Hepatocyte (in vitro differentiated cells): ENCODE measurements at regions not wholly inside any gene's neighbourhood (a gene's known extent, or its start where the extent isn't known, plus 50 kb on each side); places are given as distances from the start of the nearest gene placed in this dataset.

ENCODE experiments used
- DNase-seq: peaks from one replicate; pipeline ENCODE4 v3.0.0-alpha.2; 2016; ENCODE audit warnings: low spot score
- H2AFZ ChIP-seq: fragments of 200-600 bp; sonication (generic); 2 replicates; pipeline ENCODE4 v1.6.0; 2016; ENCODE audit warnings: antibody characterized with exemption, mild to moderate bottlenecking
- H3K27ac ChIP-seq: fragments of 200-600 bp; sonication (generic); 2 replicates; pipeline ENCODE4 v1.5.1; 2016; ENCODE audit warnings: mild to moderate bottlenecking
- H3K27me3 ChIP-seq: fragments of 200-600 bp; sonication (generic); 2 replicates; pipeline ENCODE4 v1.6.1; 2016
- H3K36me3 ChIP-seq: fragments of 200-600 bp; sonication (generic); replicated peaks from 2 replicates; pipeline ENCODE4 v1.5.1; 2016; ENCODE audit warnings: low read depth; ENCODE audit not compliant: insufficient read depth
- H3K4me1 ChIP-seq: fragments of 200-600 bp; sonication (generic); 2 replicates; pipeline ENCODE4 v1.5.1; 2016; ENCODE audit warnings: mild to moderate bottlenecking, moderate library complexity; ENCODE audit not compliant: insufficient read depth
- H3K4me2 ChIP-seq: fragments of 200-600 bp; sonication (generic); 2 replicates; pipeline ENCODE4 v1.6.0; 2016
- H3K4me3 ChIP-seq: fragments of 200-600 bp; sonication (generic); 2 replicates; pipeline ENCODE4 v1.5.1; 2016; ENCODE audit warnings: mild to moderate bottlenecking
- H3K79me2 ChIP-seq: fragments of 200-600 bp; sonication (generic); 2 replicates; pipeline ENCODE4 v1.6.0; 2017; ENCODE audit warnings: mild to moderate bottlenecking
- H3K9me2 ChIP-seq: fragments of 200-600 bp; sonication (generic); replicated peaks from 2 replicates; pipeline ENCODE4 v1.6.0; 2017; ENCODE audit warnings: mild to moderate bottlenecking; ENCODE audit not compliant: insufficient read depth
- H3K9me3 ChIP-seq: fragments of 200-600 bp; sonication (generic); 2 replicates; pipeline ENCODE4 v1.5.1; 2016; ENCODE audit warnings: low read depth, mild to moderate bottlenecking
- H4K20me1 ChIP-seq: fragments of 200-600 bp; sonication (generic); 2 replicates; pipeline ENCODE4 v1.6.0; 2016; ENCODE audit warnings: mild to moderate bottlenecking; ENCODE audit not compliant: insufficient read depth, poor library complexity, severe bottlenecking
- CTCF ChIP-seq: fragments of 200-600 bp; sonication (generic); IDR thresholded peaks from 2 replicates; pipeline ENCODE4 v1.5.1; 2016; ENCODE audit warnings: antibody characterized with exemption, mild to moderate bottlenecking; ENCODE audit not compliant: poor library complexity
- EZH2 ChIP-seq: fragments of 200-600 bp; sonication (generic); IDR thresholded peaks from 2 replicates; pipeline ENCODE4 v1.6.1; 2016; ENCODE audit warnings: antibody characterized with exemption, mild to moderate bottlenecking, borderline replicate concordance
- EZH2phosphoT487 ChIP-seq: fragments of 200-600 bp; sonication (generic); IDR thresholded peaks from one replicate; pipeline ENCODE4 v1.6.1; 2018; ENCODE audit warnings: antibody characterized with exemption, mild to moderate bottlenecking, low read depth, moderate library complexity; ENCODE audit not compliant: unreplicated experiment, severe bottlenecking
- WGBS: methylation state at CpG from one replicate; pipeline ENCODE4 v1.1.6; 2016; ENCODE audit warnings: low lambda C conversion rate; ENCODE audit errors: missing lambda C conversion rate; 5-methylcytosine and 5-hydroxymethylcytosine counted together

GRCh38 chr10:46169736-46170135, 117.1 kb upstream of the ANTXRL start:
- Histone ChIP-seq H2AFZ (no peak overlapping the region), H3K4me3 (no peak overlapping the region), H3K4me2 (no peak overlapping the region), H3K27ac (no peak overlapping the region), H3K4me1 (no peaks in the 10 kb centered on the region), H3K27me3 (no peaks in the 10 kb centered on the region), H3K9me2 (no peaks in the 10 kb centered on the region), H3K9me3 (peaks cover 6% of the 10 kb centered on the region), H3K36me3 (no peaks in the 10 kb centered on the region), H3K79me2 (no peaks in the 10 kb centered on the region), H4K20me1 (no peaks in the 10 kb centered on the region)
- no peak for DNase-seq
- TF ChIP-seq CTCF, result no peak
- TF ChIP-seq EZH2, result no peak
- no peak for TF ChIP-seq EZH2phosphoT487

GRCh38 chr10:46170789-46171188, 116.0 kb upstream of the ANTXRL start:
- Histone ChIP-seq H3K9me2 (no peaks in the 10 kb centered on the region), H3K36me3 (no peaks in the 10 kb centered on the region), H3K4me2 (no peak overlapping the region), H3K4me3 (no peak overlapping the region), H4K20me1 (no peaks in the 10 kb centered on the region), H2AFZ (no peak overlapping the region), H3K27me3 (no peaks in the 10 kb centered on the region), H3K27ac (no peak overlapping the region), H3K9me3 (peaks cover 6% of the 10 kb centered on the region), H3K79me2 (no peaks in the 10 kb centered on the region), H3K4me1 (no peaks in the 10 kb centered on the region)
- WGBS, result 91% methylated on average over 1 of the region's 1 CpG
- TF ChIP-seq CTCF (no peak), EZH2 (no peak), EZH2phosphoT487 (no peak)
- no peak for DNase-seq

GRCh38 chr10:46171661-46172060, 115.1 kb upstream of the ANTXRL start:
- no peak overlapping the region for H2AFZ ChIP-seq
- H3K9me3 ChIP-seq, result peaks cover 6% of the 10 kb centered on the region
- no peaks in the 10 kb centered on the region for H3K9me2 ChIP-seq
- no peaks in the 10 kb centered on the region for H3K4me1 ChIP-seq
- no peak for DNase-seq
- H4K20me1 ChIP-seq, result no peaks in the 10 kb centered on the region
- H3K79me2 ChIP-seq, result no peaks in the 10 kb centered on the region
- H3K27me3 ChIP-seq, result no peaks in the 10 kb centered on the region
- no peak overlapping the region for H3K4me3 ChIP-seq
- H3K4me2 ChIP-seq, result no peak overlapping the region
- TF ChIP-seq CTCF (no peak), EZH2phosphoT487 (no peak), EZH2 (no peak)
- no peaks in the 10 kb centered on the region for H3K36me3 ChIP-seq
- H3K27ac ChIP-seq, result no peak overlapping the region
- 58% methylated on average over 3 of the region's 3 CpGs for WGBS

GRCh38 chr10:46175296-46175695, 111.5 kb upstream of the ANTXRL start:
- DNase-seq, result no peak
- no peaks in the 10 kb centered on the region for H3K36me3 ChIP-seq
- no peak overlapping the region for H3K27ac ChIP-seq
- no peaks in the 10 kb centered on the region for H3K9me3 ChIP-seq
- no peak overlapping the region for H3K4me3 ChIP-seq
- no peak for TF ChIP-seq EZH2phosphoT487
- no peak for TF ChIP-seq CTCF
- TF ChIP-seq EZH2, result no peak
- no peaks in the 10 kb centered on the region for H3K27me3 ChIP-seq
- H3K4me1 ChIP-seq, result no peaks in the 10 kb centered on the region
- H3K4me2 ChIP-seq, result no peak overlapping the region
- no peaks in the 10 kb centered on the region for H3K9me2 ChIP-seq
- no peak overlapping the region for H2AFZ ChIP-seq
- no peaks in the 10 kb centered on the region for H4K20me1 ChIP-seq
- H3K79me2 ChIP-seq, result no peaks in the 10 kb centered on the region
- WGBS, result 62% methylated on average over 1 of the region's 1 CpG
